ENCODE measurements at regions not wholly inside any gene's neighbourhood (a gene's known extent, or its start where the extent isn't known, plus 50 kb on each side); places are given as distances from the start of the nearest gene placed in this dataset.

- TF ChIP-seq POLR2AphosphoS5 (IDR thresholded peaks at IDR 0.05; ENCODE audit: low read depth, low read length): no peak
- TF ChIP-seq POLR2A (IDR thresholded peaks at IDR 0.05; ENCODE audit: low read depth, low read length): no peak
Observed at GRCh38 chr1:187949567-187949966, 1120.8 kb downstream of the PLA2G4A start.

Data from GM12892 (cell line).